Hepatocyte (in vitro differentiated cells): ENCODE measurements at regions not wholly inside any gene's neighbourhood (a gene's known extent, or its start where the extent isn't known, plus 50 kb on each side); places are given as distances from the start of the nearest gene placed in this dataset.
"Not testable (repeated sequence)": the region's sequence is repeated elsewhere in the genome, so short reads cannot be mapped to it uniquely, and the experiment has no call there.

Source experiments
- DNase-seq: peaks from one replicate; pipeline ENCODE4 v3.0.0-alpha.2; 2016; ENCODE audit warnings: low spot score
- H2AFZ ChIP-seq: fragments of 200-600 bp; sonication (generic); 2 replicates; pipeline ENCODE4 v1.6.0; 2016; ENCODE audit warnings: antibody characterized with exemption, mild to moderate bottlenecking
- H3K27ac ChIP-seq: fragments of 200-600 bp; sonication (generic); 2 replicates; pipeline ENCODE4 v1.5.1; 2016; ENCODE audit warnings: mild to moderate bottlenecking
- H3K27me3 ChIP-seq: fragments of 200-600 bp; sonication (generic); 2 replicates; pipeline ENCODE4 v1.6.1; 2016
- H3K36me3 ChIP-seq: fragments of 200-600 bp; sonication (generic); replicated peaks from 2 replicates; pipeline ENCODE4 v1.5.1; 2016; ENCODE audit warnings: low read depth; ENCODE audit not compliant: insufficient read depth
- H3K4me1 ChIP-seq: fragments of 200-600 bp; sonication (generic); 2 replicates; pipeline ENCODE4 v1.5.1; 2016; ENCODE audit warnings: mild to moderate bottlenecking, moderate library complexity; ENCODE audit not compliant: insufficient read depth
- H3K4me2 ChIP-seq: fragments of 200-600 bp; sonication (generic); 2 replicates; pipeline ENCODE4 v1.6.0; 2016
- H3K4me3 ChIP-seq: fragments of 200-600 bp; sonication (generic); 2 replicates; pipeline ENCODE4 v1.5.1; 2016; ENCODE audit warnings: mild to moderate bottlenecking
- H3K79me2 ChIP-seq: fragments of 200-600 bp; sonication (generic); 2 replicates; pipeline ENCODE4 v1.6.0; 2017; ENCODE audit warnings: mild to moderate bottlenecking
- H3K9me2 ChIP-seq: fragments of 200-600 bp; sonication (generic); replicated peaks from 2 replicates; pipeline ENCODE4 v1.6.0; 2017; ENCODE audit warnings: mild to moderate bottlenecking; ENCODE audit not compliant: insufficient read depth
- H3K9me3 ChIP-seq: fragments of 200-600 bp; sonication (generic); 2 replicates; pipeline ENCODE4 v1.5.1; 2016; ENCODE audit warnings: low read depth, mild to moderate bottlenecking
- H4K20me1 ChIP-seq: fragments of 200-600 bp; sonication (generic); 2 replicates; pipeline ENCODE4 v1.6.0; 2016; ENCODE audit warnings: mild to moderate bottlenecking; ENCODE audit not compliant: insufficient read depth, poor library complexity, severe bottlenecking
- CTCF ChIP-seq: fragments of 200-600 bp; sonication (generic); IDR thresholded peaks from 2 replicates; pipeline ENCODE4 v1.5.1; 2016; ENCODE audit warnings: antibody characterized with exemption, mild to moderate bottlenecking; ENCODE audit not compliant: poor library complexity
- EZH2 ChIP-seq: fragments of 200-600 bp; sonication (generic); IDR thresholded peaks from 2 replicates; pipeline ENCODE4 v1.6.1; 2016; ENCODE audit warnings: antibody characterized with exemption, mild to moderate bottlenecking, borderline replicate concordance
- EZH2phosphoT487 ChIP-seq: fragments of 200-600 bp; sonication (generic); IDR thresholded peaks from one replicate; pipeline ENCODE4 v1.6.1; 2018; ENCODE audit warnings: antibody characterized with exemption, mild to moderate bottlenecking, low read depth, moderate library complexity; ENCODE audit not compliant: unreplicated experiment, severe bottlenecking
- WGBS: methylation state at CpG from one replicate; pipeline ENCODE4 v1.1.6; 2016; ENCODE audit warnings: low lambda C conversion rate; ENCODE audit errors: missing lambda C conversion rate; 5-methylcytosine and 5-hydroxymethylcytosine counted together

GRCh38 chr16:31581065-31581464 lies 53.4 kb downstream of the AHSP start:
- H3K36me3 ChIP-seq, H3K27me3 ChIP-seq, H3K4me3 ChIP-seq, H3K9me2 ChIP-seq, H3K27ac ChIP-seq, H3K79me2 ChIP-seq, H3K4me2 ChIP-seq, H2AFZ ChIP-seq, H4K20me1 ChIP-seq, H3K9me3 ChIP-seq, H3K4me1 ChIP-seq, DNase-seq: not testable (repeated sequence)
- 45% methylated on average over 2 of the region's 2 CpGs for WGBS

- not testable (repeated sequence) for H3K4me2 ChIP-seq, H3K27ac ChIP-seq, H3K9me3 ChIP-seq, H3K9me2 ChIP-seq, H3K36me3 ChIP-seq, H3K4me3 ChIP-seq, H3K27me3 ChIP-seq, H4K20me1 ChIP-seq, H2AFZ ChIP-seq, DNase-seq, H3K4me1 ChIP-seq, H3K79me2 ChIP-seq
- whole genome bisulfite sequencing = 88% methylated on average over 9 of the region's 9 CpGs
Observed at GRCh38 chr16:31601737-31602384, 74.2 kb downstream of the AHSP start.

- no peak overlapping the region for H2AFZ ChIP-seq
- no peaks in the 10 kb centered on the region for H3K4me1 ChIP-seq
- TF ChIP-seq EZH2phosphoT487 (no peak), CTCF (no peak), EZH2 (no peak)
- H3K9me3 ChIP-seq = no peaks in the 10 kb centered on the region
- no peaks in the 10 kb centered on the region for H3K79me2 ChIP-seq
- H3K4me2 ChIP-seq = no peak overlapping the region
- no peaks in the 10 kb centered on the region for H3K9me2 ChIP-seq
- H3K4me3 ChIP-seq = no peak overlapping the region
- no peaks in the 10 kb centered on the region for H3K36me3 ChIP-seq
- no peaks in the 10 kb centered on the region for H4K20me1 ChIP-seq
- DNase-seq = no peak
- H3K27ac ChIP-seq = no peak overlapping the region
- no peaks in the 10 kb centered on the region for H3K27me3 ChIP-seq
Observed at GRCh38 chr16:31618130-31618529, 90.4 kb downstream of the AHSP start.

- Histone ChIP-seq H3K9me3 (no peaks in the 10 kb centered on the region), H3K36me3 (no peaks in the 10 kb centered on the region), H2AFZ (no peak overlapping the region), H3K4me3 (no peak overlapping the region), H4K20me1 (no peaks in the 10 kb centered on the region), H3K4me2 (no peak overlapping the region), H3K27me3 (no peaks in the 10 kb centered on the region), H3K4me1 (no peaks in the 10 kb centered on the region), H3K79me2 (no peaks in the 10 kb centered on the region), H3K9me2 (no peaks in the 10 kb centered on the region), H3K27ac (no peak overlapping the region)
- DNase-seq = no peak
- TF ChIP-seq CTCF (no peak), EZH2phosphoT487 (no peak), EZH2 (no peak)
- WGBS = 84% methylated on average over 7 of the region's 7 CpGs
Observed at GRCh38 chr16:31636433-31636832, 108.7 kb downstream of the AHSP start.

GRCh38 chr16:31641279-31641678 lies 113.6 kb downstream of the AHSP start:
- Histone ChIP-seq H3K4me2 (no peak overlapping the region), H3K36me3 (no peaks in the 10 kb centered on the region), H3K4me3 (no peak overlapping the region), H3K4me1 (no peaks in the 10 kb centered on the region), H3K9me2 (no peaks in the 10 kb centered on the region), H4K20me1 (no peaks in the 10 kb centered on the region), H2AFZ (no peak overlapping the region), H3K79me2 (no peaks in the 10 kb centered on the region), H3K9me3 (no peaks in the 10 kb centered on the region), H3K27ac (no peak overlapping the region), H3K27me3 (no peaks in the 10 kb centered on the region)
- TF ChIP-seq EZH2 = no peak
- TF ChIP-seq CTCF = no peak
- TF ChIP-seq EZH2phosphoT487 = no peak
- 61% methylated on average over 4 of the region's 4 CpGs for whole genome bisulfite sequencing
- DNase-seq = no peak

- not testable (repeated sequence) for H3K4me1 ChIP-seq, H3K27me3 ChIP-seq, H3K4me2 ChIP-seq, H3K9me3 ChIP-seq, H3K36me3 ChIP-seq, H3K27ac ChIP-seq, H4K20me1 ChIP-seq, DNase-seq, H3K4me3 ChIP-seq, H3K9me2 ChIP-seq, H2AFZ ChIP-seq, H3K79me2 ChIP-seq
- 71% methylated on average over 4 of the region's 4 CpGs for WGBS
Observed at GRCh38 chr16:31655674-31656073, 128.0 kb downstream of the AHSP start.
